CD4-positive, alpha-beta T cell (primary cell): ENCODE measurements at regions not wholly inside any gene's neighbourhood (a gene's known extent, or its start where the extent isn't known, plus 50 kb on each side); places are given as distances from the start of the nearest gene placed in this dataset.

Experiments used
- ATAC-seq: fragments of 200-7000 bp; cut with Tn5 transposase; one replicate; pipeline ENCODE4 v1.10.0; 2022; ENCODE audit warnings: mild to moderate bottlenecking; ENCODE audit not compliant: poor library complexity
- CTCF ChIA-PET: fragments of 350-600 bp; sonication (Branson Sonifier 250); formaldehyde crosslinking; loops from one replicate; lab custom pipeline; 2021; ENCODE audit warnings: antibody characterized with exemption, inconsistent platforms; lab: Charles Lee
- POLR2A ChIA-PET: fragments of 350-600 bp; sonication (Branson Sonifier 250); formaldehyde crosslinking; loops from one replicate; lab custom pipeline; 2021; ENCODE audit warnings: antibody characterized with exemption, inconsistent platforms; lab: Charles Lee
- DNase-seq, 14 experiments: peaks; one replicate each; pipeline ENCODE4 v3.0.0-alpha.2; 2013 to 2020; ENCODE audit warnings: mixed read lengths in 2 of 14
- H3K27ac ChIP-seq, 2 donors: one replicate each; pipeline versions ENCODE4 v1.5.1 to v1.7.0; 2013; ENCODE audit warnings: low read length in 2 of 2, low read depth in 1 of 2, mild to moderate bottlenecking in 1 of 2
- H3K27me3 ChIP-seq, 2 experiments: 1 replicate in 1 of 2; 2 replicates in 1 of 2; pipeline versions ENCODE4 v1.6.1 to v1.7.0; 2013; ENCODE audit warnings: low read length in 2 of 2, control low read depth in 1 of 2, mild to moderate bottlenecking in 1 of 2, moderate library complexity in 1 of 2; ENCODE audit not compliant: insufficient read depth in 2 of 2, control insufficient read depth in 1 of 2
- H3K36me3 ChIP-seq: one replicate; pipeline ENCODE4 v1.6.1; 2013; ENCODE audit warnings: low read length, control low read depth; ENCODE audit not compliant: insufficient read depth
- H3K4me1 ChIP-seq: one replicate; pipeline ENCODE4 v1.6.1; 2013; ENCODE audit warnings: low read length, control low read depth; ENCODE audit not compliant: insufficient read depth
- H3K4me3 ChIP-seq: one replicate; pipeline ENCODE4 v1.5.1; 2013; ENCODE audit warnings: mild to moderate bottlenecking, low read length, moderate library complexity
- H3K9me3 ChIP-seq, 2 experiments: 1 replicate in 1 of 2; 2 replicates in 1 of 2; pipeline versions ENCODE4 v1.6.1 to v1.7.0; 2013; ENCODE audit warnings: low read length in 2 of 2, mild to moderate bottlenecking in 2 of 2, control low read depth in 1 of 2, moderate library complexity in 1 of 2; ENCODE audit not compliant: control insufficient read depth in 1 of 2, insufficient read depth in 1 of 2
- H3K27ac Mint-ChIP-seq: one replicate; pipeline ENCODE4 v1.8.0; 2020; ENCODE audit warnings: mixed read lengths
- H3K27me3 Mint-ChIP-seq: one replicate; pipeline ENCODE4 v1.8.0; 2021; ENCODE audit warnings: mixed read lengths
- H3K36me3 Mint-ChIP-seq: one replicate; pipeline ENCODE4 v1.8.0; 2021; ENCODE audit warnings: low read depth, mixed read lengths
- H3K4me1 Mint-ChIP-seq: one replicate; pipeline ENCODE4 v1.8.0; 2021; ENCODE audit warnings: low read depth, mixed read lengths
- H3K4me3 Mint-ChIP-seq: one replicate; pipeline ENCODE4 v1.8.0; 2020; ENCODE audit warnings: mild to moderate bottlenecking, mixed read lengths
- H3K9me3 Mint-ChIP-seq: one replicate; pipeline ENCODE4 v1.8.0; 2020; ENCODE audit warnings: mixed read lengths
- intact Hi-C, 2 experiments: fragments of 100-400 bp; cut with DNase I in 1 of 2; cut with micrococcal nuclease in 1 of 2; formaldehyde crosslinking; loops; one replicate each; pipeline versions ENCODE4 v1.15.1 to v1.9.0; 2023 to 2025; cut with DNase I, micrococcal nuclease
- TF ChIP-seq, protein P1 (sequence below): fragments of 200-600 bp; IDR thresholded peaks from one replicate; pipeline ENCODE4 v1.8.0; 2022; ENCODE audit warnings: antibody characterized with exemption, mild to moderate bottlenecking

- POLR2A ChIA-PET: no interaction called here
These were observed 359.9 kb upstream of the ACTBL2 start for GRCh38 chr5:57842364-57843058.

DNA sequence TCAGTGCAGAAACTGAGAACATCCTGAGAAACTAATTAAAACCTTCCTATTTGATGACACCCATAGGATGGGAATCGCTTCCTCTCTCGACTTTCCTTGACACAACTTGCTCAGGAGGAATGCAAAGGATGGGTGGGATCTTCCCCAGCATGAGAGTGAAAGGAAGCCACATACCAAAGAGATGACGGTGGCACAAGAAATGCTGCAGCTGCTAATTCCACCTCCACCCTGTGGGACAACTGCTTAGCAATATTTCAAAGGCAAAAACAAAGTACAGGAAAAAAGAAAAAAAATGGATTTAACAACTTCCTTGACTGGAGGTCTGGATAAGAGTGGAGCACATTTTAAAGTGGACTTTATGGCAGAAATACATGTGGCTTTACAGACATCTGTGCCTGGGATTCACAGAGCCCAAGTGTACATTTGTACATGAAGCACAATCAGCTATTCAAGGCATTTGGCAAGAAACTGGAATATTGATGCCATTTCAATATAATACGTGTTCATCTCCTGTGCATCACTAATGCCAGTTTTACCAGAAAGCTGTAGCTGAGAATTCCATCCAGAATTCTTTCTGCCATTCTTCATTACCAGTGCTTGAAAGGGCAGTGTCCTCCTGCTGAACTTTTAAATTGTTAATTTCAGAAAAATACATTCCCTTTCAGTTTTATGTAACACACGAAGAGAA lies 359.2 kb upstream of the ACTBL2 start:
- CTCF ChIA-PET: no interaction called here
- no peak overlapping the region for H3K4me3 ChIP-seq
- H3K27ac ChIP-seq: no peak overlapping the region
- intact Hi-C loops: no loop called here
- Mint-ChIP-seq H3K27me3 (peaks cover 14% of the 10 kb centered on the region), H3K36me3 (no peaks in the 10 kb centered on the region), H3K9me3 (no peaks in the 10 kb centered on the region), H3K4me1 (no peaks in the 10 kb centered on the region), H3K4me3 (no peak overlapping the region), H3K27ac (no peak overlapping the region)
- H3K9me3 ChIP-seq: no peaks in the 10 kb centered on the region
- no peak for ATAC-seq
- POLR2A ChIA-PET: no interaction called here
- H3K27me3 ChIP-seq: peaks cover 0 to 7% of the 10 kb centered on the region in 2 experiments
- no peaks in the 10 kb centered on the region for H3K36me3 ChIP-seq
- TF ChIP-seq, protein P1, sequence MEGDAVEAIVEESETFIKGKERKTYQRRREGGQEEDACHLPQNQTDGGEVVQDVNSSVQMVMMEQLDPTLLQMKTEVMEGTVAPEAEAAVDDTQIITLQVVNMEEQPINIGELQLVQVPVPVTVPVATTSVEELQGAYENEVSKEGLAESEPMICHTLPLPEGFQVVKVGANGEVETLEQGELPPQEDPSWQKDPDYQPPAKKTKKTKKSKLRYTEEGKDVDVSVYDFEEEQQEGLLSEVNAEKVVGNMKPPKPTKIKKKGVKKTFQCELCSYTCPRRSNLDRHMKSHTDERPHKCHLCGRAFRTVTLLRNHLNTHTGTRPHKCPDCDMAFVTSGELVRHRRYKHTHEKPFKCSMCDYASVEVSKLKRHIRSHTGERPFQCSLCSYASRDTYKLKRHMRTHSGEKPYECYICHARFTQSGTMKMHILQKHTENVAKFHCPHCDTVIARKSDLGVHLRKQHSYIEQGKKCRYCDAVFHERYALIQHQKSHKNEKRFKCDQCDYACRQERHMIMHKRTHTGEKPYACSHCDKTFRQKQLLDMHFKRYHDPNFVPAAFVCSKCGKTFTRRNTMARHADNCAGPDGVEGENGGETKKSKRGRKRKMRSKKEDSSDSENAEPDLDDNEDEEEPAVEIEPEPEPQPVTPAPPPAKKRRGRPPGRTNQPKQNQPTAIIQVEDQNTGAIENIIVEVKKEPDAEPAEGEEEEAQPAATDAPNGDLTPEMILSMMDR: no peak
- no peak for DNase-seq
- no peaks in the 10 kb centered on the region for H3K4me1 ChIP-seq

More at GRCh38 chr5:57842364-57843058, 359.9 kb upstream of the ACTBL2 start:
- no peak overlapping the region for H3K27ac ChIP-seq
- H3K36me3 ChIP-seq: no peaks in the 10 kb centered on the region
- no peaks in the 10 kb centered on the region for H3K9me3 ChIP-seq
- Mint-ChIP-seq H3K9me3 (no peaks in the 10 kb centered on the region), H3K27me3 (peaks cover 14% of the 10 kb centered on the region), H3K4me3 (no peak overlapping the region), H3K36me3 (no peaks in the 10 kb centered on the region), H3K4me1 (no peaks in the 10 kb centered on the region), H3K27ac (no peak overlapping the region)
- CTCF ChIA-PET: no interaction called here
- intact Hi-C loops: no loop called here
- TF ChIP-seq, protein P1: no peak
- DNase-seq: no peak
- no peak overlapping the region for H3K4me3 ChIP-seq
- H3K4me1 ChIP-seq: no peaks in the 10 kb centered on the region
- no peak for ATAC-seq
- H3K27me3 ChIP-seq: peaks cover 0 to 7% of the 10 kb centered on the region in 2 experiments

- ATAC-seq: no peak
- ChIA-PET POLR2A (no interaction called here), CTCF (no interaction called here)
- H3K27ac ChIP-seq: no peak overlapping the region
- no peak overlapping the region for H3K4me3 ChIP-seq
- H3K27me3 ChIP-seq: peaks cover 0 to 7% of the 10 kb centered on the region in 2 experiments
- H3K36me3 ChIP-seq: no peaks in the 10 kb centered on the region
- no peaks in the 10 kb centered on the region for H3K9me3 ChIP-seq
- intact Hi-C loops: no loop called here
- Mint-ChIP-seq H3K27ac (no peak overlapping the region), H3K27me3 (peaks cover 14% of the 10 kb centered on the region), H3K9me3 (no peaks in the 10 kb centered on the region), H3K4me1 (no peaks in the 10 kb centered on the region), H3K36me3 (no peaks in the 10 kb centered on the region), H3K4me3 (no peak overlapping the region)
- no peaks in the 10 kb centered on the region for H3K4me1 ChIP-seq
- no peak for DNase-seq
- TF ChIP-seq, protein P1: no peak
These were observed 356.9 kb upstream of the ACTBL2 start for GRCh38 chr5:57839437-57840079.
